HG03575 (cell line): ENCODE measurements at regions not wholly inside any gene's neighbourhood (a gene's known extent, or its start where the extent isn't known, plus 50 kb on each side); places are given as distances from the start of the nearest gene placed in this dataset.

Experiments
- ATAC-seq: cut with Tn5 transposase; IDR thresholded peaks from one replicate; pipeline ENCODE4 v1.9.1; 2021; ENCODE audit not compliant: unreplicated experiment, insufficient number of reproducible peaks, low FRiP score; ENCODE audit errors: extremely low read depth

DNA sequence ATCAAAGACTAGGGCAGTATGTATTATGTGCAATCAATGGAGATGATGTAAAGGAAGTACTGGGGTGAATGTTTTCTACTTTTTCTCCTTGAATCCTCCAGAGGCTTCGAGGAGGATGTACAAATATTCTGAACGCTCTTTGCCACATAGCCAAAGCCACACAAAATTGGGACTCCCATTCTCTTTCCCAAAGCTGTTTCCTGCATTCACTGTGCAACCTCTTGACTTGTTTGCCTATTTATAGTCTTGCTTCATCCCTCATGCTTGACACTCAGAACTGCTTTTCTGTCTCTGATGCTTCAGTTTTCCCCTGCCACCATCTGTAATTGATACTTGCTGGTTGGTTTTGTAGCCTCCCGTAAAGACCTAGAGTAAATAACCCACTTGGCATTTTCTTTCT, 208.2 kb upstream of the RBMS1 start:
- no peak for ATAC-seq

DNA sequence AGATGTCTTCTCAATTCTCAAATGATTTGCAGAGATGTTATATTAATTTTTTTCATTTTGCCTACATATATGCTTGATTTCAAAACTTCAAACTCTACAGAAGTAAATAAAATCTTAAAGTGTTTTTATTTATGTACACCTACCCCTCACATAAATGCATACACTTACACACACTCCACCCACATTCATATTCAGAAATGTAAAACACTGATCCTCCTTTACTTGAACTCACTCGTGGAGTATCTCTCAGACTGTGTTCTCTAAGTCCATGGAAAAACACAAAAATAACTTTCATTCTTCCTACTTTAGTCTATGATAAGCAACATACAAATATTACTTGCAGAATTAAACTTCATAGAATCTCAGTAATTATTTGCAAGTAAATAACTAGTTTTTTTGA, 209.1 kb upstream of the RBMS1 start:
- ATAC-seq: no peak

DNA sequence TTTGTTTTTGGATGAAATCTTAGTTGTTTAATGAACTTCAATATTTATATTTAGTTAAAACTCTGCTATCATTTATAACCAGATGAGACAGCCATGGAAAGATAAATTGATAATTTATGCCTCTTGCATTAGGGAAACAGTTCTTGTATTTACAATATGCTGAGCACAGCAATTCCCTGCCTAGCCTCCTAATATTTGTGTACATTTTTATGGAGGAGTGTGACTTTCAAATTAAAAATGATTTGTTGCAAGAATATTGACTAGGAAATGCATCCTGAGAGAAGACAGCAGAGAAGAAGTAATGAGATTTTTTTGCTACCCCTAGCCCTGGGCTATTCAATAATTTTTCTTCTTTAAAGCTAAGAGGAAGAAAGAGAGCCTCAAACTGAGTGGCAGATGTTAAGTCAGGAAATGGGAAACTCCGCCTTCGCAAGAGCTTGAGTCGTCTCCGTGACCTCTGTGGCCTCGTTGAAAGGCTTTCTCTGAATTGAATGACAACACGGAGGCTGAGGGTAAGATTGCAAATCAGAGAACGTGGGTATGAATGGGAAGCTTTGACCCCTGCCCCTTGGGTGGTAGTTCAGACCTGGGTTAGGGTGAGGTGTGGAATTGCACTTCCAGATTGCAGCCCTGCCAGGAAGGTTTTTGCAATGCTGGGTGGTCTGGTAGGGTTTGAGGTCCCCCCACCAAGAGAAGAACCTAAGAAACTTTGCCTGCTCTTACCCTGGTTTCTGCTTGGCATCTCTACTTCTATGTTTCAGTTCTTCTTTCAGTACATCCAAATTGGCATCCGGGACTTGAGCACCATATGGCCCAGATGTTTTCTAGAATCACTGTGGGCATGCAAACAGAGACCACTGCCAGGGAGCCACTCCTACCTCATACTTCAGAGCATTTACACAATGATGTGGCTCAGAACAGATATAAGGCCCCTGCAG, 210.3 kb upstream of the RBMS1 start:
- ATAC-seq: peak; percentile 72

DNA sequence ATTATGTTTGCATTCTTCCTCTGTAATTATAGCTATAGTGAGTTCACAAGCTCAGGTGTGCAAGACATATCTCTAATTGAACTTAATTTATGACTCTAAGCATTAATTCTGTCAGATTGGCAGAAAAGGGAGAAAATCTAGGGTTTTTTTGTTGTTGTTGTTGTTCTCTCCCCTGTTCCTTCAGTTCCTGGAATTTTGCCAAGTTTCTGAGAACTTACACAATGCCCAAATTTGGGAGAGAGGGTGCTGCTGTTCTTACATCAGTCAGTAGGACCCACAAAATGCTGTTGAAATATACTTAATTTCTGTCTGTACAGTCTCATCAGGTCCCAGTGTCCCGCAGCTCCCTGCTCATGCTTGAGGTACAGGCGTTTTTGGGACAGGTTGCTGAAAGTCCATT, 221.8 kb upstream of the RBMS1 start:
- ATAC-seq: no peak

DNA sequence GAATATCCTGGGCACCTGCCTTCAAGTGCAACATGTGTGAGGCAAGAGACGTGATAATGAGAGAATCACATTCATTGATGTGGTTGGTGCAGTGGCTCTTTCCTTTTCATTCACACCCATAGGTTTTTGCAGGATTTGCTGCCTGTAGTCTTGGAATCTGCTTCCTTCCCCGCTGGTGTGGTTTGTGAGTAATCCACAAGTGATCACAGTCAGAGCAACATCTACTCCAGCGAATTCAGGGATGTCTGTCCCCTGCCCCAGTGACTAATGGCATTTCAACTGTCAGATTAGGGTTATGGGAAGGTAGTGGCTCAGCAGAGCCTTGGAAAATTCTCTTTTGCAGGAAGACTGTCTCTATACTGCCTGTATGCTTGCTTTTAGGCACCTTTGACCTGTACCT, 225.5 kb upstream of the RBMS1 start:
- ATAC-seq: no peak

DNA sequence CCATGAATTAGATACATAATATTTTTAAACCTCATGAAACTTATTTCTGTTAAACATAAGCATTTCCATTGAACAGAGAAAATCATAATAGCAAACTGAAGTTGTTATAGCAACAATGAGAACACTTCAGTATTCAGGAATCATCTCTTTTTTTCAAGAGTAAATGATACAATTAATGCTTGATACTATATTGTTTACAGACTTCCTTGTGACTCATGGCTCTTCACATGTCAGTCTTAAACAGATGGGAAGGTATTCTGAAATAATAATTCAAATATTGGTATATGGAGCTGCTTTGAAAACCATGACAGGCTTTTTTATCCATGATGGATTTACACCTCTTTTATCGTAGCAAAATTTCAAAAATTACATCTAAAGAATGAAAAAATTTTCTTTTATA, 226.5 kb upstream of the RBMS1 start:
- no peak for ATAC-seq

DNA sequence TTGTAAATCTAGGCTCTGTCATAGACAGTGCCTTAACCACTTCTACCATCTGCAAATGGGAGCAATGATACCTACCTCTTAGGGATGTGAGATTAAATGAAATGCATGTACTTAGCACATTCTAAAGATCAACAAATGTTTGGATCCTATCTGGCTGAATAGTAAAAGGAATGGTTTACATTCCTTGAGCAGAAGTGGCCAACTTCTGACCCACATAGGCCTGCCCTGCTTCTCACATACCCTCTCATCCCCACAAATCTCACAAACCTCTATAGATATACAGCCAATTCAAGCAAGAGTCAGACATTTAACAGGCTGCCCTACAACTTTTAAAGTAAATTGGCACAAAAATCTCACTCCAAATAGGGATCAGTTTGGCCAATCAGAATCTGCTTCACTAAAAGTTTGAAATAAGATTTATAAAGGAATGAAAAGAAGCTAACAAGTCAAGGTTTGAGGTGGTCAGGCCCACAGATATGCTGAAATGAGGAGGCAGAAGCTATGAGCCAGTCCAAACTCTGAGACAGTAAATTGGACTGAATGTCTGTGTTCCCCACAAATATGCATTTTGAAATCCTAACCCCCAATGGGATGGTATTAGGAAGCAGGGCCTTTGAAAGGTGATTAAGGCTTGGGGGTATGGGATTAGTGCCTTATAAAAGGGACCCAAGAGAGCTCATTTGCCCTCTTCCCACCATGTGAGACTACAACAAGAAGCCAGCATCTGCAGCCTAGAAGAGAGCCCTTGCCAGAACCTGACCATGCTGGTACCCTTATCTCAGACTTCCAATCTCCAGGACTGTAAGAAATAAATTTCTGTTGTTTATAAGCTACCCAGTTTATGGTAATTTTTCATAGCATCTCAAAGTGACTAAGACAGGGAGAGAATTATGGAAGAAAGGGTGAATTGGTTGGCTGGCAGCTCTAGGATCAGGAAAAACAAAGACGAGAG, 227.8 kb upstream of the RBMS1 start:
- no peak for ATAC-seq

DNA sequence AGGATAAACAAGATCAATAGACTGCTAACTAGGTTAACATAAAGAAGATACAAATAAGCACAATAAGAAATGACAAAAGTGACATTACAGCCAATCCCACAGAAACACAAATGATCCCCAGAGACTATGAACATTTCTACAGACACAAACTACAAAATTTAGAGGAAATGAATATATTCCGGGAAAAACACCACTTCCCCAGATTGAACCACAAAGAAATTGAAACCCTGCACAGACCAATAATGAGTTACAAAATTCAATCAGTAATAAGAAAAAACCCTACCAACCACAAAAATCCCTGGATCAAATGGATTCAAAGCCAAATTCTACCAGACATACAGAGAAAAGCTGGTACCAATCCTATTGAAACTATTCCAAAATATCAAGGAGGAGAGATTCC, 232.4 kb upstream of the RBMS1 start:
- ATAC-seq: no peak

DNA sequence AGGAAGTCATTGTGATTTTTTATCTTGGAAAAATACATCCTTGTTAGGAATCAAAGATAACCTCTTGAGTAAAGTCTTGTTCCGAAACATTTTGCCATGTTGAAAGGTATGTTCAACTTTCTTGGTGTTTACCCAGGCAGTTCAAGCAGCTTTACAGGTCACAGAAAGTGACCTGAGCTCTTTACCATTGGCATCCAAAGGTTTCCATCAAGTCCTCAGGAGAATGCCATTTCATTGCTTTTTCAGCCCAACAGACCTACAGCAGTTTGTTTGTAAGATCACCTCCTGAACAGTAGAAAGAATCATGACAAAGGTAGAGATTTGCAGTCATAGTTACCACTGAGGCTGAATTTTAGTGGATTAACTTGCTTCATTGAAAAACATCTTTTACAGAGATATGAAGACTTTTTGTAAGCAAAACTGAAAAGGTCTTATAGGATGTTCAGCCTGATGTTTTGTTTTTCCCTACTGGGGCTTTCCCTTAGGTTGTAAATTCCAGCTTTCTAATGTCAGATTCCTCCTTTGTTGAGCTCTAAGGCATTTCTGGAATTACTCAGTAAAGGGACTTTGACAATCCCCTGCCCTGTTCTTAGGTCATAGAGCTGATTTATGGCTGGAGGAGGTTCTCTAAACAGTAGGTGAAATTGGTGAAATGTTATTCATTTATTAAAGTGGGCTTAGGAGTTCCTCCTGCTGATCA, 236.8 kb upstream of the RBMS1 start:
- ATAC-seq: no peak

DNA sequence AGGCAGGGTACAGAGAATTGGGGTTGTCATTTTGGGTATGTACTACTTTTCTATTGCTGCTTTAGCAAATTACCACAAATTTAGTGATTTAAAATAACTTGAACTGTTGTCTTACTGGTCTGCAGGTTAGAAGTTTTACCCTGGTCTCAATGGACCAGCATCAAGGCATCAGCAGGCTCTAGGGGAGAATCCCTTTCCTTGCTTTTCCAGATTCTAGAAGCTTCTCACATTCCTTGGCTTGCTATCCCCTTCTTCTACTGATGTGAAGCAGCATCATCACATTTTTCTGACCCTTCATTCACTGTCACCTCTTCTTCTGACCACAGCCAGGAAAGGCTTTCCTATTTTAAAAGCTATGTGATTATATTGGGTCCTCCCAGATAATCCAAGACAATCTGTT, 237.8 kb upstream of the RBMS1 start:
- ATAC-seq: no peak

DNA sequence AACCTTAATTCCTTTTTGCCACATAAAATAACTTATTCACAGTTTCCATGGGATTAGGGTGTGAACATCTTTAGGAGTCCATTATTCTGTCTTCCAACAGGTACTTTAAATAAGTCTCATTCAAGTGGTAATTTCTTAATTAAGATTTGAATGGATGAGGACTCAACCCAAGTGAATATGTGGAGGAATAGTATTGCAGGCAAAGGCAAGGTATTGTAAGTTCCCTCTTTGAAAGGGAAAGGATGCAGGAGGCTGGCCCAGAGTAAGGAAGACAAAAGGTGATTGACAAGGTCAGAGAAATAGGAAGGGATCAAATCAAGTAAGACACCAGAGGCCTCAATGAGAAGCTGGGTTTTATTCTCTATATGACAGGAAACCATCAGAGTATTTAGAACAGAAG, 238.2 kb upstream of the RBMS1 start:
- no peak for ATAC-seq

DNA sequence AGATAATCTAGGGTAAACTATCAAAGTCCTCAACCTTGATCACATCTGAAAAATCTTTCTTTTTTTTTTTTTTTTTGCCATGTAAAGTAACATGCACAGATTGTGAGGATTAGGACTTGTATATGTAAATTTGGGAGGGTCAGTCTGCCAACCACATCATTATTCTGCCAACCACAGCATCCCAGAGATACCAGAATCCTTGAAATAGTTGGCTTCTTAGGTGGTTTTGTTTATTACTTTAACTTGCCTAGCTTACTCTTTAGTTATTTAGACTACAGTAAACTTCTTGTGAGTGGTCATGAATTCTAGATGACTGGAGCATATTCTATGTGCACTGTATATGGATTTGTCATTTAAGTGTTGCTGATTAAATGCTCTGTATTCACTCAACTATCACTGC, 242.1 kb upstream of the RBMS1 start:
- ATAC-seq: no peak

DNA sequence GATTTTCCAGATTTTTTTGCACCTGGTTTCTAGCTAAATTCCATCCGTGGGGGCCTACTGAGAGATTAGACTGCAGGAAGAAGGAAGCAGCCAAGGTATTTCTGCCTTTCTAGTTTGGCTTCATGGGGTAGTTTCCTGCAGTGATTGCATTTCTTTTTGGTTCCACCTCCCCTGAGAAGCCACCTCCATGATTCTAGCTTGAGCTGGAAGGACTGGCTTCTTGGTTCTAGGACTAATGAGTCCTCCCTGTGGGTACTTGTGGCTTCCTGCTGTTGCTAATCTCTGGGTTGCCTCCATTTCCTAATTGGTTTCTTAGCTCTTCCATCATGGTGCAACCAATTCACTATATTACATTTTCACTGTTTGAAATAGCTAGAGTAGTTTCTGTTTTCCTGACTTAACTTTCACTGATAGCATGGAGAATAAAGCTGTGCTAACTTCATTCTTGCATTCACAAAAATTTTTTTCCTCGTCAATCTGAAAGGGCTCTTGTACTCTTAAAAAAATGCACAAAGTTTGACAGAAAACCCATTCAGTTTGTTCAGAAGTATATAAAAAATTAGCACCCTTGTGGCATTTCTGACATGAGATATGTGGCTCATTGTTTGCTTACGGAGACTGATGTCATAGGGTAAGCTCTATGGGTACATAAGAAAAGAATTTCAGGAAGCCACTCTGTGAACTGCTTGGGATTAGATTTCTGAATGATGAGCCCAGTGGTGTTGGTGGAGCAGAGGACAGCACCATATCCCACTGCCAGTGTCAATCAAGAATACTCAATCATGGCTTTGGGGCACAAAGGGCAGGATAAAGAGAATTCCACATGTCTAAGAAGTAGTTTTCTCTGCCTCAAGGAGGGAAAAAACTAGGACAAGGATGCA, 242.8 kb upstream of the RBMS1 start:
- no peak for ATAC-seq

DNA sequence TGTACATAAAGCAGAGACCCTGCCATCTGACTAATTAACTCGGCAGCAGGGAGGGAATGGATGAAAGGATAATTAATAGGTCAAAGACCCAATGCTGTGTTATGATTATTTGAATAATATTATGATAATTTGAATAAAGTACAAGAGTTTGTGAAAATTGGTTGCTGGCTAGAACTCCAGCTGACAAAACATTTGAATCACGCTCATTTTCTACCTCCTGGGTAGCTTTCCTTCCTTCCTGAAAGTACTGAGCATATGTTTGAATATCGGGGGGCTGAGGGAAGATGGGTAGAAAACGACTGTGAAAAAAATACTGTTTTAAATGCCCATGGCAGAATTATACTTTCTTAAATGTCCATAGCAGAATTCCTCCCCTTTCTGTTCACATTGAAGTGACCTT, 243.6 kb upstream of the RBMS1 start:
- no peak for ATAC-seq

DNA sequence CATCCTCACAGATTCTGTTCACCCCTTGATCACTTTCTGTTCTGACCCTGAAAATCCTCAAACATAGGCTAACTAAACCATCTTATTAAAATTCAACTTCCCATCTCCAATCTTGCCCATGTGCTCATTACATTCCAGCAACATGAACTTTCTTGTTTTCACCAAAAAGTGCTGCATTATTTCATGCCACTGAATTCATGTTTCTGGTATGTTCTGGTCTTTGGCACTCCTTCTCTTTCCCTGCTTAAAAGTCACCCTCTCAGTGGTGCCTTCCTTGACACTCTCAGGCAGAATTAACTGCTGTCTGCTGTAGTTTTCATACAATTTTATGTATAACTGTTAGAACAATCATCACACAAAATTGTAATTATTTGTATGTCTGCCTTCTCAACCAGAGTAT, 247.7 kb upstream of the RBMS1 start:
- ATAC-seq: no peak

DNA sequence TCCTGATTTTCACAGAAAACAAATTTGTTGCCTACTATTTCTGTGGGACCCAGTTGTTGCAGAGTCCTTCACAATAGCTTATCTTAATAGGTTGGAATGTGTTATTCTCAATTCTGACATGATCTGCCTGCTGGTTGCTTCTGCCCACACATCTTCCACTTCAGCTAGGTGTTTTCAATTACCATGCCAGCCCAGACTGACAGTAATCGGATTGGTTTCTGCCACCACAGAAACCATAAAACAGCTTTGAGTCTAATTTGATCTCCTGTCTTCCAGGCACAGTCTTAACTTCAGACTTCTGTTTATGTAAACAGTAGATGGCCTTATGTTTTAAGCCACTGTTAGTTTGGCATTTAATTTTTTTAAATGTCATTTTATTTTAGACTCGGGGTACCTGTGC, 248.2 kb upstream of the RBMS1 start:
- ATAC-seq: no peak

DNA sequence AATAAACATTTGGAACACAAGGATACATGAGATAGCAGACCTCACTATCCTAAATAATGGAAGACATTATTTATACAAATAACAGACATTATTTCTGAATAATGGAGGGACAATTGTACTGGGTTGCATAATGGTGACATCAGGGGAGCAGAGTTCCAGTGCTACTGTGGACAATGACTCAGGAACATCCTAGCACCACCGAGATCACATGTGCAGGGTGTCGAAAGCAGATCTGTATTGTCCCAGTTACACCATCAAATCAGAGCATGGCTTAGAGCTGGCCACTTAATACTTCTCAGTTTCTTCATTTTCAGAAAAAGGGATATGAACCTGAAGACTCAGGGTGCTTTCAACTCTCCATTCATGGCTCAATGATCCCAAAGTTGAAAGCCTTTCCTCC, 249.1 kb upstream of the RBMS1 start:
- no peak for ATAC-seq

DNA sequence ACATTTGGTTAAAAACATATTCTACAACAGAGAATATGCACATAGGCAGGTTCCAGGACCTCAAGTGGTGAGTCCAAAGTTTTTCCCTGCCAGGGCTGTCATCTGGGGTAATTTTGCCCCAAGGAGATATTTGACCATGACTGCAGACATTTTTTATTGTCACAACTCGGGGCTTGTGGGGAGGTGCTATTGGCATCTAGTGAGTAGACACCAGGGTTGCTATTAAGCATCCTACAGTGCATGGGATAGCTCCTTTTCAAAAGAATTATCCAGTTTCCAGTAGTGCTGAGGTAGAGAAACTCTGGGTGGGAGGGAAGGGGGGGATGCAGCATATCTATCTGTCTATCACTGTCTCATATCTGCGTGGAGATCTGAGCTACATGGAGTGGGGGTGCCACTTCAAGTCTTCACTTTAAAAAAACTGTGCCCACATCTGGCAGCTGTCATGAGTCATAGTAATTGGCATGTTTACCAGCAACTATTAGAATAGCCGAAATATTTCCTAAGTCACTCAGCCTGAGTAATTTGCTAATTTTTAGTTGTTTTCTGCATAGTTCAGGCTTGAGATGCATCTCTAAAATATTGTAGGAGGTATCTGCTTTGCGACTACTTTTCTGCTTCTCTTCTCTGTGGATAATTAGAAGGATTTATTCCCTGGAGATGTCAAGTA, 254.0 kb upstream of the RBMS1 start:
- ATAC-seq: no peak
